CD14-positive monocyte (primary cell): ENCODE measurements at regions not wholly inside any gene's neighbourhood (a gene's known extent, or its start where the extent isn't known, plus 50 kb on each side); places are given as distances from the start of the nearest gene placed in this dataset.

Experiments
- DNase-seq, 3 donors: peaks; one replicate each; pipeline ENCODE4 v3.0.0-alpha.2; 2011 to 2022
- H2AFZ ChIP-seq: 2 replicates; pipeline ENCODE4 v1.6.0; 2012; ENCODE audit warnings: mild to moderate bottlenecking, low read depth, low read length, inconsistent platforms; ENCODE audit not compliant: insufficient read depth, poor library complexity, severe bottlenecking
- H3K27ac ChIP-seq, 2 donors: 1 replicate in 1 of 2; 2 replicates in 1 of 2; pipeline ENCODE4 v1.5.1; 2012 to 2013; ENCODE audit warnings: low read length in 2 of 2, control low read depth in 1 of 2, inconsistent platforms in 1 of 2, low read depth in 1 of 2, mild to moderate bottlenecking in 1 of 2
- H3K27me3 ChIP-seq, 2 donors: one replicate each; pipeline versions ENCODE4 v1.6.0 to v1.6.1; 2011 to 2013; ENCODE audit warnings: low read length in 2 of 2; ENCODE audit not compliant: control insufficient read depth in 2 of 2, insufficient read depth in 2 of 2
- H3K36me3 ChIP-seq, 2 donors: replicated peaks in 1 of 2; 1 replicate in 1 of 2; 2 replicates in 1 of 2; pipeline versions ENCODE4 v1.5.1 to v1.6.1; 2012 to 2013; ENCODE audit warnings: low read length in 2 of 2, control low read depth in 1 of 2, inconsistent platforms in 1 of 2, mild to moderate bottlenecking in 1 of 2; ENCODE audit not compliant: insufficient read depth in 2 of 2, control insufficient read depth in 1 of 2
- H3K4me1 ChIP-seq, 2 donors: 1 replicate in 1 of 2; 2 replicates in 1 of 2; pipeline versions ENCODE4 v1.5.1 to v1.6.1; 2012 to 2013; ENCODE audit warnings: low read length in 2 of 2, control low read depth in 1 of 2, inconsistent platforms in 1 of 2, mild to moderate bottlenecking in 1 of 2, moderate library complexity in 1 of 2; ENCODE audit not compliant: insufficient read depth in 2 of 2, control insufficient read depth in 1 of 2
- H3K4me2 ChIP-seq: replicated peaks from 2 replicates; pipeline ENCODE3; 2012; ENCODE audit warnings: low read length, moderate library complexity, mild to moderate bottlenecking; ENCODE audit not compliant: poor library complexity, severe bottlenecking; ENCODE audit errors: extremely low read depth
- H3K4me3 ChIP-seq, 3 experiments: fragments of 200-600 bp in 1 of 3; sonication (generic) in 1 of 3; replicated peaks in 1 of 3; 1 replicate in 2 of 3; 2 replicates in 1 of 3; pipeline ENCODE4 v1.5.1; 2011 to 2013; ENCODE audit warnings: low read length in 3 of 3, mild to moderate bottlenecking in 3 of 3, control low read depth in 2 of 3, low read depth in 2 of 3, inconsistent platforms in 1 of 3, moderate library complexity in 1 of 3
- H3K79me2 ChIP-seq: 2 replicates; pipeline ENCODE4 v1.6.0; 2012; ENCODE audit warnings: mild to moderate bottlenecking, control low read depth, inconsistent platforms, low read length, moderate library complexity; ENCODE audit not compliant: insufficient read depth
- H3K9ac ChIP-seq: 2 replicates; pipeline ENCODE4 v1.6.0; 2017; ENCODE audit warnings: low read length, mild to moderate bottlenecking; ENCODE audit not compliant: insufficient read depth, poor library complexity, severe bottlenecking
- H3K9me3 ChIP-seq, 2 donors: replicated peaks in 1 of 2; 1 replicate in 1 of 2; 2 replicates in 1 of 2; pipeline versions ENCODE4 v1.5.1 to v1.6.1; 2012 to 2013; ENCODE audit warnings: low read length in 2 of 2, control low read depth in 1 of 2; ENCODE audit not compliant: control insufficient read depth in 1 of 2, insufficient read depth in 1 of 2
- H4K20me1 ChIP-seq: 2 replicates; pipeline ENCODE4 v1.6.0; 2012; ENCODE audit warnings: mild to moderate bottlenecking, low read length, control low read depth, moderate library complexity; ENCODE audit not compliant: insufficient read depth
- H3K27ac Mint-ChIP-seq, 7 donors: one replicate each; pipeline ENCODE4 v1.8.0; 2020; ENCODE audit warnings: mild to moderate bottlenecking in 7 of 7, mixed read lengths in 7 of 7, moderate library complexity in 6 of 7, inconsistent platforms in 2 of 7
- H3K27me3 Mint-ChIP-seq, 3 donors: one replicate each; pipeline ENCODE4 v1.8.0; 2021 to 2022; ENCODE audit warnings: low read depth in 3 of 3, mild to moderate bottlenecking in 3 of 3, mixed read lengths in 3 of 3, moderate library complexity in 3 of 3, inconsistent platforms in 1 of 3
- H3K36me3 Mint-ChIP-seq, 2 donors: one replicate each; pipeline ENCODE4 v1.8.0; 2020; ENCODE audit warnings: mixed read lengths in 2 of 2, inconsistent platforms in 1 of 2, mild to moderate bottlenecking in 1 of 2
- H3K4me1 Mint-ChIP-seq: one replicate; pipeline ENCODE4 v1.8.0; 2020; ENCODE audit warnings: mild to moderate bottlenecking, mixed read lengths
- H3K4me3 Mint-ChIP-seq, 2 donors: one replicate each; pipeline ENCODE4 v1.8.0; 2020; ENCODE audit warnings: mild to moderate bottlenecking in 2 of 2, mixed read lengths in 2 of 2, moderate library complexity in 1 of 2
- H3K9me3 Mint-ChIP-seq, 7 donors: one replicate each; pipeline ENCODE4 v1.8.0; 2020 to 2022; ENCODE audit warnings: mixed read lengths in 7 of 7, mild to moderate bottlenecking in 6 of 7, moderate library complexity in 6 of 7, inconsistent platforms in 2 of 7
- WGBS: methylation state at CpG from one replicate; pipeline ENCODE4 v1.1.5; 2013; ENCODE audit warnings: missing lambda C conversion rate; ENCODE audit not compliant: insufficient coverage; 5-methylcytosine and 5-hydroxymethylcytosine counted together
- intact Hi-C, 2 donors: fragments of 100-400 bp; cut with micrococcal nuclease; formaldehyde crosslinking; loops; one replicate each; pipeline versions ENCODE4 v1.15.0 to v1.15.1; 2023
- TF ChIP-seq, protein P1 (sequence below): fragments of 200-600 bp; IDR thresholded peaks from one replicate; pipeline ENCODE4 v1.8.0; 2022; ENCODE audit warnings: antibody characterized with exemption, mild to moderate bottlenecking

DNA sequence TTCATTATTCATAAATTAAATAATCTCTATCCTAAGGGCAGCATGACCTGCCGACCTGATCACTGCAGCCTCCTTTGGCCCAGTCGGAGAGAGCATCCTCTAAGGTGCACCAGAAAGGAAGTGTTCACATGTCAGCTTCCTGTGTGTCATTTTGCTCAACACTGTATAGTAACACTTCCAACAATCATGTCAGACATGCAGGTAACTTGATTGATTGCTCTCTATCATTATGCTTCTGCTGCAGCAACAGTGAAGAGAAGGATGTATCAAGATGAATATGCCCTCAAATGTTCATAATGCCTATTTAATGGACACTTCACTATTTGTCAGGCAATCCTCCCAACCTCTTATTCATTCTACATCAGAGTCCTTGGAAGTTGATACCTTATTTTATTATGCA, 332.3 kb downstream of the CDH7 start:
- Histone ChIP-seq H3K9me3 (no peaks in the 10 kb centered on the region), H4K20me1 (no peaks in the 10 kb centered on the region), H3K79me2 (no peaks in the 10 kb centered on the region), H3K9ac (no peak overlapping the region), H3K36me3 (no peaks in the 10 kb centered on the region), H3K4me2 (no peak overlapping the region), H3K4me1 (no peaks in the 10 kb centered on the region), H2AFZ (no peak overlapping the region), H3K27ac (no peak overlapping the region), H3K4me3 (no peak overlapping the region), H3K27me3 (no peaks in the 10 kb centered on the region)
- no peaks in the 10 kb centered on the region for H3K36me3 Mint-ChIP-seq
- no peak overlapping the region for H3K27ac Mint-ChIP-seq
- H3K9me3 Mint-ChIP-seq: peaks cover 0 to 2% (median 0%) of the 10 kb centered on the region in 7 donors
- H3K27me3 Mint-ChIP-seq: no peaks in the 10 kb centered on the region
- intact Hi-C loops: no loop called here
- 71% methylated on average over 2 of the region's 2 CpGs for WGBS
- no peak overlapping the region for H3K4me3 Mint-ChIP-seq
- no peaks in the 10 kb centered on the region for H3K4me1 Mint-ChIP-seq
- no peak for DNase-seq
- TF ChIP-seq, protein P1, sequence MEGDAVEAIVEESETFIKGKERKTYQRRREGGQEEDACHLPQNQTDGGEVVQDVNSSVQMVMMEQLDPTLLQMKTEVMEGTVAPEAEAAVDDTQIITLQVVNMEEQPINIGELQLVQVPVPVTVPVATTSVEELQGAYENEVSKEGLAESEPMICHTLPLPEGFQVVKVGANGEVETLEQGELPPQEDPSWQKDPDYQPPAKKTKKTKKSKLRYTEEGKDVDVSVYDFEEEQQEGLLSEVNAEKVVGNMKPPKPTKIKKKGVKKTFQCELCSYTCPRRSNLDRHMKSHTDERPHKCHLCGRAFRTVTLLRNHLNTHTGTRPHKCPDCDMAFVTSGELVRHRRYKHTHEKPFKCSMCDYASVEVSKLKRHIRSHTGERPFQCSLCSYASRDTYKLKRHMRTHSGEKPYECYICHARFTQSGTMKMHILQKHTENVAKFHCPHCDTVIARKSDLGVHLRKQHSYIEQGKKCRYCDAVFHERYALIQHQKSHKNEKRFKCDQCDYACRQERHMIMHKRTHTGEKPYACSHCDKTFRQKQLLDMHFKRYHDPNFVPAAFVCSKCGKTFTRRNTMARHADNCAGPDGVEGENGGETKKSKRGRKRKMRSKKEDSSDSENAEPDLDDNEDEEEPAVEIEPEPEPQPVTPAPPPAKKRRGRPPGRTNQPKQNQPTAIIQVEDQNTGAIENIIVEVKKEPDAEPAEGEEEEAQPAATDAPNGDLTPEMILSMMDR: no peak

DNA sequence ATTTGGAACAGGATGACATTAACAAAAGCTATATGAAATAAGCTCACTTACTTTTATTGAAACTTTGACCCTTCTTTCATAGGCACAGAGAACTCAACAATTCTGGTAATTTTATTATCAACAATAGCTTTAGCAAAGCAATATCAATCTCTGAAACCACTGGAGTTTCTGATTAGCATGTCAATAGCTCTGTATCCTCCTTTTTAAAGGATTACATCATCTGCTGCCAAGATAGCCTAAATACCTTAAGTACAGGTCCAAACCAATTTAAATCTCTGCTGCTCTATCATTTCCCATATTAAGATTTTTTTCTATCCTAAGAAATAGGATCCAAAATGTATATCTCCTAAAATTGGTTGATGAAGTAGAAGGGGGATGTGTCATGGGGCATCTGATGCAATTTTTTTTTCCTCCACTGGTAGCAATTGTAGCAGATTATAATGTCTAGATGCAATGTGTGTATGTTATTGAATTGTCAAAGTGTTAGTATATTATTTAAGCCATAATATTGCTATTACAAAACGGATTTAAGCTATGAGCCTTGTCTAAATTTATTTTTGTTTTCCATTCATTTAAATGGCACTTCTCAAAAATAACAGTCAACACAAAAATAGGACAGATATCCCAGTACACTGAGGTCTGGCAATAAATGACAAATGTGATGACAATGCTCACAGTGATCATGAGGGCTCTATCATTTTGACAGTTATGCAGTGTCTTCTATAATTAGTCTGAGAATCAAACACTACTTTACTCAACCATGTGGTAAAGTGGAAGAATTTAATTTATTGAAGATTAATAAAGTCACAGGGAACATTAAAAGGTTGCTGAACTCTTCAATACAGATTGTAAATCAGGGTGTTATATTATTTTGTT, 328.4 kb downstream of the CDH7 start:
- Histone ChIP-seq H3K9ac (no peak overlapping the region), H3K4me2 (no peak overlapping the region), H3K79me2 (no peaks in the 10 kb centered on the region), H3K36me3 (no peaks in the 10 kb centered on the region), H3K4me3 (no peak overlapping the region), H3K9me3 (peaks cover 0 to 6% of the 10 kb centered on the region in 2 donors), H3K4me1 (no peaks in the 10 kb centered on the region), H2AFZ (no peak overlapping the region), H3K27me3 (no peaks in the 10 kb centered on the region), H3K27ac (no peak overlapping the region), H4K20me1 (no peaks in the 10 kb centered on the region)
- no CpG with 5 or more reads among the region's 1 CpG for WGBS
- TF ChIP-seq, protein P1: no peak
- no peaks in the 10 kb centered on the region for H3K27me3 Mint-ChIP-seq
- DNase-seq: no peak
- H3K36me3 Mint-ChIP-seq: no peaks in the 10 kb centered on the region
- peaks cover 0 to 7% (median 0%) of the 10 kb centered on the region in 7 donors for H3K9me3 Mint-ChIP-seq
- no peaks in the 10 kb centered on the region for H3K4me1 Mint-ChIP-seq
- H3K4me3 Mint-ChIP-seq: no peak overlapping the region
- intact Hi-C loops: no loop called here
- no peak overlapping the region for H3K27ac Mint-ChIP-seq
